Islet of Langerhans (tissue), 1 donor: ENCODE measurements at regions not wholly inside any gene's neighbourhood (a gene's known extent, or its start where the extent isn't known, plus 50 kb on each side); places are given as distances from the start of the nearest gene placed in this dataset.

Source experiments
- FAIRE-seq: peaks from one replicate; lab custom pipeline; 2011; peaks lifted over from hg19 to GRCh38; lab: Jason Lieb, UNC

GRCh38 chr4:12319765-12320164, 891.1 kb upstream of the HS3ST1 start:
- no peak for FAIRE-seq

GRCh38 chr4:12304905-12305304, 876.2 kb upstream of the HS3ST1 start:
- no peak for FAIRE-seq

- no peak for FAIRE-seq
These were observed 867.7 kb upstream of the HS3ST1 start for GRCh38 chr4:12296366-12296765.

GRCh38 chr4:12293906-12294525, 865.3 kb upstream of the HS3ST1 start:
- no peak for FAIRE-seq

GRCh38 chr4:12286351-12286750, 857.7 kb upstream of the HS3ST1 start:
- FAIRE-seq, result no peak

- FAIRE-seq, result no peak
These were observed 841.9 kb upstream of the HS3ST1 start for GRCh38 chr4:12270546-12270945.

- FAIRE-seq, result no peak
These were observed 836.9 kb upstream of the HS3ST1 start for GRCh38 chr4:12265554-12265953.

GRCh38 chr4:12260453-12260852, 831.8 kb upstream of the HS3ST1 start:
- FAIRE-seq, result no peak

GRCh38 chr4:12244973-12245372, 816.3 kb upstream of the HS3ST1 start:
- no peak for FAIRE-seq

GRCh38 chr4:12242354-12242753, 813.7 kb upstream of the HS3ST1 start:
- no peak for FAIRE-seq

- FAIRE-seq, result no peak
These were observed 811.4 kb upstream of the HS3ST1 start for GRCh38 chr4:12239897-12240636.

- FAIRE-seq, result no peak
These were observed 802.4 kb upstream of the HS3ST1 start for GRCh38 chr4:12231098-12231497.

- FAIRE-seq, result no peak
These were observed 792.3 kb upstream of the HS3ST1 start for GRCh38 chr4:12221031-12221430.

- FAIRE-seq, result no peak
These were observed 782.9 kb upstream of the HS3ST1 start for GRCh38 chr4:12211636-12212035.

- FAIRE-seq, result no peak
These were observed 778.7 kb upstream of the HS3ST1 start for GRCh38 chr4:12207396-12207795.

- FAIRE-seq, result no peak
These were observed 777.4 kb upstream of the HS3ST1 start for GRCh38 chr4:12206091-12206490.

- no peak for FAIRE-seq
These were observed 775.3 kb upstream of the HS3ST1 start for GRCh38 chr4:12203945-12204344.

- no peak for FAIRE-seq
These were observed 771.5 kb upstream of the HS3ST1 start for GRCh38 chr4:12200226-12200625.

- no peak for FAIRE-seq
These were observed 757.8 kb upstream of the HS3ST1 start for GRCh38 chr4:12186526-12186925.

- FAIRE-seq, result no peak
These were observed 750.2 kb upstream of the HS3ST1 start for GRCh38 chr4:12178614-12179610.

GRCh38 chr4:12177416-12177815, 748.7 kb upstream of the HS3ST1 start:
- no peak for FAIRE-seq

GRCh38 chr4:12173496-12173895, 744.8 kb upstream of the HS3ST1 start:
- no peak for FAIRE-seq
